Muscle of leg (tissue), 3 donors: ENCODE measurements at regions not wholly inside any gene's neighbourhood (a gene's known extent, or its start where the extent isn't known, plus 50 kb on each side); places are given as distances from the start of the nearest gene placed in this dataset.
"Not testable (repeated sequence)": the region's sequence is repeated elsewhere in the genome, so short reads cannot be mapped to it uniquely, and the experiment has no call there.

ENCODE experiments used
- DNase-seq: peaks from one replicate; pipeline ENCODE4 v3.0.0; 2013
- H3K27ac ChIP-seq: one replicate; pipeline ENCODE4 v1.5.1; 2013; ENCODE audit warnings: mild to moderate bottlenecking, low read length, control low read depth
- H3K27me3 ChIP-seq: one replicate; pipeline ENCODE4 v1.6.1; 2013; ENCODE audit warnings: low read length; ENCODE audit not compliant: control insufficient read depth, insufficient read depth
- H3K36me3 ChIP-seq: one replicate; pipeline ENCODE4 v1.6.1; 2013; ENCODE audit warnings: low read length; ENCODE audit not compliant: control insufficient read depth, insufficient read depth
- H3K4me1 ChIP-seq: one replicate; pipeline ENCODE4 v1.6.1; 2013; ENCODE audit warnings: low read length; ENCODE audit not compliant: control insufficient read depth, insufficient read depth
- H3K4me3 ChIP-seq: one replicate; pipeline ENCODE4 v1.5.1; 2013; ENCODE audit warnings: low read length, control low read depth
- H3K9me3 ChIP-seq: replicated peaks from 2 replicates; pipeline ENCODE4 v1.6.1; 2013; ENCODE audit warnings: low read depth, low read length; ENCODE audit not compliant: control insufficient read depth
- WGBS: methylation state at CpG from one replicate; pipeline ENCODE4 v1.1.5; 2013; ENCODE audit warnings: missing lambda C conversion rate; ENCODE audit not compliant: insufficient coverage; 5-methylcytosine and 5-hydroxymethylcytosine counted together

DNA sequence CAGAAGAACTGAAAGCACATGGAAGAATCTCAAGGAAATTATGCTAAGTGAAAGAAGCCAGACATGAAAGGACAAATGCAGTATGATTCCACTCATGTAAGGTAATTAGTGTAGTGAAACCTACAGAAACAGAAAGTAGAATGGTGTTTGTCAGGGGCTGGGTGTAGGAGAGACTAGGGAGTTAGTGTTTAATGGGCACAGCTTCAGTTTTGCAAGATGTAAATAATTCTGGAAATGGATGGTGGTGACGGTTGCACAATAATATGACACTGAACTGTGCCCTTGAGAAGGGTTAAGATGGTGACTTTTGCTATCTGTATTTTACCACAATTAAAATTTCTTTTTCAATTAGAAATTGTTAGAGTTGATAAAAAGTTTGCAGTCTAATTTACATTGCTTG, 157.3 kb upstream of the ADCY1 start:
- Histone ChIP-seq H3K27ac (no peak overlapping the region), H3K9me3 (no peaks in the 10 kb centered on the region), H3K27me3 (no peaks in the 10 kb centered on the region), H3K4me3 (no peak overlapping the region), H3K36me3 (no peaks in the 10 kb centered on the region), H3K4me1 (no peaks in the 10 kb centered on the region)
- DNase-seq: no peak
- no CpG with 5 or more reads among the region's 1 CpG for WGBS

DNA sequence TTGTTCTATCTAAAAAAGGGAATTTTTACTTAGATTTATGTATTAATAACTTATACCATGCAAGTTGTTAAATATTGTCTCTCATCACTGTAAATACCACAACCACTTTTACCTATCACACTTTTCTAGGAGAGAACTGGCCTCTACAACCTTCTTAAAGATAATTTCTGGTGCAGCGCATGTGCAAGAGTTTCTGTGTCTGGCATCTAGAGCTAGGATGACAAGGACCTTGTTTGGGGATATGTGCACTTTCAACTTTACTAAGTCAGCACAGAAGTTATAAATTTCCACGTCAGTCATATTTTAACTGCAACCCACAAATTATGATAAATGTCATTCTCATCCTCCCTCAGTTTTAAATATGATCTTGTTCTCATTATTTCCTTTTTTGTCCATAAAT, 156.9 kb upstream of the ADCY1 start:
- Histone ChIP-seq H3K27ac (no peak overlapping the region), H3K4me3 (no peak overlapping the region), H3K4me1 (no peaks in the 10 kb centered on the region), H3K36me3 (no peaks in the 10 kb centered on the region), H3K9me3 (no peaks in the 10 kb centered on the region), H3K27me3 (no peaks in the 10 kb centered on the region)
- 80% methylated on average over 1 of the region's 2 CpGs for WGBS
- DNase-seq: no peak

DNA sequence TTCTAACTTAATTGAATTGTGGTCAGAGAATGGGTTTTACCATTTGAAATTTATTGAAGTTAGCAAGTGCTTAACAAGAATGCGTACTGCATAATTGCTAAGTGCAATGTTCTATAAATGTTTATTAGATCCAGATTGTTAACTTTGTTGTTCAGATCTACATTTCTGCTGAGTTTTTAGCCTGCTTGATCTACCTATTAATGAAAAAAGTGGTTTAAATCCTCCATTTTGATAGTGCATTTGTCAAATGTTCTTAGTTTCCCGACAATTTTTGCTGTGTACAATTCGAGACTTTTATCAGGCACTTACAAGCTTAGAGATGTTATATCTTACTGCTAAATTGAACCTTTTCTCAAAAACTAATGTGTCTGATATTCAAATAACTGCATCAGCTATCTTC, 156.4 kb upstream of the ADCY1 start:
- no peak for DNase-seq
- no peaks in the 10 kb centered on the region for H3K9me3 ChIP-seq
- H3K4me1 ChIP-seq: no peaks in the 10 kb centered on the region
- no peak overlapping the region for H3K4me3 ChIP-seq
- no CpG with 5 or more reads among the region's 3 CpGs for WGBS
- no peaks in the 10 kb centered on the region for H3K36me3 ChIP-seq
- no peak overlapping the region for H3K27ac ChIP-seq
- H3K27me3 ChIP-seq: no peaks in the 10 kb centered on the region

DNA sequence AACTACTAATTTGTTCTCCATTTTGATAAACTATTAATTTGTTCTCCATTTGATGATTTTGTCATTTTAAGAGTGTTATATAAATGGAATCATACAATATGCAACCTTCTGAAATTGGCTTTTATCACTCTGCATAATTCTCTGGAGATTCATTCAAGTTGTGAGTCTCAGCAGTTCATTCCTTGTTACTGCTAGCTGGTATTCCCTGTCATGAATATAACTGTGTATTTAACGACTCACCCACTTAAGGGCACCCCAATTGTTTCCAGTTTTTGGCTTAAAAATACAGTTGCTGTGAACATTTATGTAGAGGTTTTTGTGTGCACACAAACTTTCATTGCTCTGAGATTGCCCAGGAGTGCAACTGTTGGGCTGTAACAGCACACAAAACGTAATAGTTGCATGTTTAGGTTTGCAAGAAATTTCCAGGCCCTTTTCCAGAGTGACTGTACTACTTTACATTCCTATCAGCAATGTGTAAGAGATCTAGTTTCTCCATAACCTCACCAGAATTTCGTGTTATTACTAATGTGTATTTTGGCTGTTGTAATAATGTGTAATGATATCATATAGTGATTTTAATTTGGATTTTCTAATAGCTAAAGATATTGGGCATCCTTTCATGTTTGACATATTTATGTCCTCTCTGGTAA, 153.2 kb upstream of the ADCY1 start:
- no peak overlapping the region for H3K4me3 ChIP-seq
- peak overlapping the region; percentile 69 for H3K27ac ChIP-seq
- H3K9me3 ChIP-seq: no peaks in the 10 kb centered on the region
- H3K4me1 ChIP-seq: no peaks in the 10 kb centered on the region
- no CpG with 5 or more reads among the region's 3 CpGs for WGBS
- no peaks in the 10 kb centered on the region for H3K36me3 ChIP-seq
- peak; percentile 95 for DNase-seq
- no peaks in the 10 kb centered on the region for H3K27me3 ChIP-seq

DNA sequence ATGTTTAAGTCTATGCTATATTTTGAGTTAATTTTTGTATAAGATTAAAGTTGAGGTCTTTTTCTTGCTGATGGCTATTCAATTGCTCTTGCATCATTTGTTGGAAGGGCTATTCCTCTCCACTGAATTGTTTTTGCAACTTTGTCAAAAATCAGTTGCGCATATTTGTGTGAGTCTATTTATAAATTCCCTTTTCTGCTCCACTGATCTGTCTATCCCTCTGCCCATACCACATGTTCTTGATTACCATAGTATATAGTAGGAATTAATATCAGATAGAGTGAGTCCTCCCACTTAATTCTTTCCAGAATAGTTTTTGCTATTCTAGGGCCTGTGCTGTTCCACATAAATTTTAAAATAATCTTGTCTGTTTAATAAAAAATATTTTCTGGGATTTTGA, 152.4 kb upstream of the ADCY1 start:
- Histone ChIP-seq H3K4me3 (no peak overlapping the region), H3K36me3 (no peaks in the 10 kb centered on the region), H3K4me1 (no peaks in the 10 kb centered on the region), H3K9me3 (no peaks in the 10 kb centered on the region), H3K27me3 (no peaks in the 10 kb centered on the region), H3K27ac (peak overlapping the region; percentile 69)
- DNase-seq: peak; percentile 91
- no CpG with 5 or more reads among the region's 1 CpG for WGBS

DNA sequence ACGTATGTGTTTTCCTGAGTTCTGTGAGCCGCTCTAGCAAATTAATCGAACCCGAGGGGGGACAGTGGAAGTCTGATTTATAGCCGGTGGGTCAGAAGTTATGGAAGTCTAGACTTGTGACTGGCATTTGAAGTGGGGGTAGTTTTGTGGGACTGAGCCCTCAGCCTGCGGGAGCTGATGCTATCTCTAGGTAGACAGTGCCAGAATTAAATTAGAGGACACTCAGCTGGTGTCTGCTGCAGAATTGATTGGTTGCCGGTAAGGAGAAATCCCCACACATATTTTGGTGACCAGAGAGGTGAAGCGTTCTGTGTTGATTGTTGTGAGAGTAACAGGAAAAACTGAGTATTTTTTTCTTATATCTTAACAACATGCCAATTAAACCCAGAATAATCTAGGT, 143.8 kb upstream of the ADCY1 start:
- no peaks in the 10 kb centered on the region for H3K9me3 ChIP-seq
- WGBS: 83% methylated on average over 6 of the region's 8 CpGs
- H3K27me3 ChIP-seq: no peaks in the 10 kb centered on the region
- no peaks in the 10 kb centered on the region for H3K36me3 ChIP-seq
- H3K4me1 ChIP-seq: no peaks in the 10 kb centered on the region
- DNase-seq: no peak
- H3K4me3 ChIP-seq: no peak overlapping the region
- no peak overlapping the region for H3K27ac ChIP-seq

DNA sequence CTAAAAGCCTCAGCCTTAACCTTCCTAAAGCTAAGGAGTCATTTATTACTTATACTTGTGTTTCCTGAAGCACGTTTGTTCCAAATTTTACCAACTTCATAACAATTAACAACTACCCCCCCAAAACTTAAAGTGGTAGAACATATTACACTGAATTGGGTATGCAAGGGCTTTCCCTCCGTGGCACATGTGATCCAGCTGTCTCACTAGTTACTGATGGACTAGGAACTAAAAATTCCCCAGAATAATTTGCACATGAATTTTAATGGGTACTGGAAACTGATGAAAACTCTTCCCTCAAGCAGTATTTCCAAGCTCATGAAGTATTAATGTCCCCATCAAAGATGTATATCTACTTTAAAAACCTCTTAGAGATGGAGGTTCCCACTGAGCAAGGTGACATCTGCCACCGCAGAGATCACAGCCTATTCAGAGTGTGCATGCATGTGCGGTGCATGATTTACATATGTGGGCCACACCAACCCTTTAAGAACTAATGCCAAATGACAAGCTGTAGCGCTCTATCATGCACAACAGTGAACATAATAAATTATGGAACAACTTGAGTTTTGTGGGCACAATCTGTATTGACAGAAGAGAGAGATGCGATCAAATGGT, 139.9 kb upstream of the ADCY1 start:
- Histone ChIP-seq H3K4me3 (no peak overlapping the region), H3K4me1 (no peaks in the 10 kb centered on the region), H3K36me3 (no peaks in the 10 kb centered on the region), H3K9me3 (no peaks in the 10 kb centered on the region), H3K27me3 (no peaks in the 10 kb centered on the region), H3K27ac (no peak overlapping the region)
- DNase-seq: no peak
- 62% methylated on average over 2 of the region's 6 CpGs for WGBS

DNA sequence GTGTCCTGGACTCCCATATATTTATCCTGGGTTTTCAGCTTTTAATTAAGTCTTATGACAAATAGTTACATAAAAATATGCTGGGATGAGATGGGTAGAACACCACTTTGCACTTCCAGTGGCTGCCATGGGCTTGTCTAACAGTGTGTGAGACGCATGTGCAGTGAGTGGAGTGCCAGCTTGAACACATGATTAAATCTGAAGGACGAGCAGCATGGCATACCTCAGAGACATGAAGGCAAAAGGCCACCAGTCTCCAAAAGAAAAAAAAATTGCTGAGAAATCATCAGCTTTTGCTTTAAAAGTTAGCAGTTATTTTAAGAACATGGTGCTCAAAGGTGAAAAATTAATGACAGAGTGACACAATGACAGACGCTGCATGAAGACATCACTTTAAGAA, 139.0 kb upstream of the ADCY1 start:
- H3K27me3 ChIP-seq: no peaks in the 10 kb centered on the region
- H3K36me3 ChIP-seq: no peaks in the 10 kb centered on the region
- no peaks in the 10 kb centered on the region for H3K9me3 ChIP-seq
- no peaks in the 10 kb centered on the region for H3K4me1 ChIP-seq
- H3K4me3 ChIP-seq: no peak overlapping the region
- no peak overlapping the region for H3K27ac ChIP-seq
- 83% methylated on average over 2 of the region's 3 CpGs for WGBS
- DNase-seq: no peak

DNA sequence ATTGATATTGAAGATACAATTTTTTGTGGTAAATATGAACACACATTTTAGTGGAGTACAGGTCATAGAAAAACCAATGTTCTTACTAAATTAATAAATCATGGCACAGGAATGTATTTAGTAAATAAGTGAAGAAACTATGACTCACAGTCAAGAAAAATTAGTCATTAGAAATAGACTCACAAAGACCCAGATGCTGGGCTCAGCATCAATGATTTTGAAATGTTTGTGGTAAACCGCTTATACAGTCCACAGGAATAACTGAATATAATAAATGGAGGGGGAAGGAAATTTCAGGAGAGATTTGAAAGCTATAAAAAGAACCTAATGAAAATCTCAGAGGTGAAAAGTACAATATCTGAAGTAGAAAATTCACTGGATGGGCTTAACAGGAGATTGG, 138.3 kb upstream of the ADCY1 start:
- WGBS: no CpG with 5 or more reads among the region's 1 CpG
- Histone ChIP-seq H3K27me3 (no peaks in the 10 kb centered on the region), H3K4me1 (no peaks in the 10 kb centered on the region), H3K36me3 (no peaks in the 10 kb centered on the region), H3K9me3 (no peaks in the 10 kb centered on the region), H3K4me3 (no peak overlapping the region), H3K27ac (no peak overlapping the region)
- peak; percentile 18 for DNase-seq

DNA sequence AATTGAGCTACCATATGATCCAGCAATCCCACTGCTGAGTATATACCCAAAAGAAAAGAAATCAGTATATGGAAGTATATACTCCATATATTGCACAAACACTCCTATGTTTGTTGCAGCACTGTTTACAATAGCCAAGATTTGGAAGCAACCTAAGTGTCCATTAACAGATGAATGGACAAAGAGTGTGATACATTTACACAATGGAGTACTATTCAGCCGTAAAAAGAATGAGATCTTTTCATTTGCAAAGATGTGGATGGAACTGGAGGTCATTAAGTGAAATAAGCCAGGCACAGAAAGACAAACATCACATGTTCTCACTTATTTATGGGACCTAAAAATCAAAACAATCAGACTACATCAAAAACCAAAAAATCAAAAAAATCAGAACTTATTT, 133.4 kb upstream of the ADCY1 start:
- not testable (repeated sequence) for H3K27me3 ChIP-seq, H3K36me3 ChIP-seq, H3K27ac ChIP-seq, DNase-seq, H3K4me1 ChIP-seq, H3K4me3 ChIP-seq, H3K9me3 ChIP-seq
- WGBS: 80% methylated on average over 1 of the region's 1 CpG

DNA sequence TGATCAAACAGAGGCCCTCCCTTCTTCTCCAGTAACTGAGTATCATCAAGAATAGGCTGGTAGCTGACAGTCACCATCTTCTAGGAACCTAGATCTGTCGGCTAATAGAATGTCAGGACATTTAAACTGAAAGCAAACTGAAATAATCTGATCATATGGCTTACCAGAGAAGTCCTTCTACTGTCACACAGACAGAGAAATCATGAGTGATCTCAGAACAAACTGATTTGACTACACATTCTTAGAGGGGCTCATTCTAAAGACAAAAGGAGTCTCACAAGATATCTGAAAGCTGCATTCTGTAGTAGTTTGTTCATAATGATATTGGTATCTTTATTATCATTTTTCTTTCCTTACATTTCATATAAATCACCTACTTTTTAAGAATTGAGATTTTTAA, 130.9 kb upstream of the ADCY1 start:
- H3K4me1 ChIP-seq: no peaks in the 10 kb centered on the region
- peaks cover 4% of the 10 kb centered on the region for H3K9me3 ChIP-seq
- H3K4me3 ChIP-seq: no peak overlapping the region
- no peaks in the 10 kb centered on the region for H3K27me3 ChIP-seq
- DNase-seq: no peak
- WGBS: no CpG with 5 or more reads among the region's 1 CpG
- no peaks in the 10 kb centered on the region for H3K36me3 ChIP-seq
- no peak overlapping the region for H3K27ac ChIP-seq
